ENCODE measurements at regions not wholly inside any gene's neighbourhood (a gene's known extent, or its start where the extent isn't known, plus 50 kb on each side); places are given as distances from the start of the nearest gene placed in this dataset.

DNA sequence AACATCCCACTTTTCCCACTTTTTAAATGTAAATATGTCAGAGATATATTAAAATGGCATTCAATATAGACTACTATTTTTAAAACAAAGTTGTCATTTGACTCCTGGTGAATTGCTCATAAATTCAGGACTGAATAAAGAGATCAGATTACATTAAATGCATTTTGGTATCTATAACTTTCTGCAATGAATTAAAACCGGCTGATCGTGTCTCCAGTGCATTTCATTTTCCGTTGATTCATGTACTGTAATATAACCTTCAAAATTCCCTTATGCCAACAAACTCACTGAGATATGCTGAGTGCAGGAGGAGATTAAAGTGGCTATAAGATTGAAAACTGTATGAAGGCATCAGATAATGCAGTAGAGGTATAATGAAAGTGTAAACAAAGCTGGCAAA lies 361.1 kb upstream of the CDIN1 start:
- peaks cover 4% of the 10 kb centered on the region; the same call in 1 of the 3 replicates for H3K9me3 ChIP-seq
- FAIRE-seq: no peak
- no peaks in the 10 kb centered on the region for H3K4me1 ChIP-seq
- ATAC-seq: no peak
- H3K27ac ChIP-seq: no peak overlapping the region
- ChIA-PET CTCF (no interaction called here), POLR2A (no interaction called here)
- DNase-seq (ENCODE audit: low read depth in 1 of 2, low spot score in 1 of 2): no peak
- H3K4me2 ChIP-seq: no peak overlapping the region
- TF ChIP-seq CHD2 (IDR thresholded peaks at IDR 0.05; ENCODE audit: low read length, partially characterized antibody): no peak
- no peak for TF ChIP-seq SREBF2 (IDR thresholded peaks at IDR 0.05)
- TF ChIP-seq, protein P1, sequence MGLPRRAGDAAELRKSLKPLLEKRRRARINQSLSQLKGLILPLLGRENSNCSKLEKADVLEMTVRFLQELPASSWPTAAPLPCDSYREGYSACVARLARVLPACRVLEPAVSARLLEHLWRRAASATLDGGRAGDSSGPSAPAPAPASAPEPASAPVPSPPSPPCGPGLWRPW (IDR thresholded peaks at IDR 0.05): no peak
- TF ChIP-seq, protein P2, sequence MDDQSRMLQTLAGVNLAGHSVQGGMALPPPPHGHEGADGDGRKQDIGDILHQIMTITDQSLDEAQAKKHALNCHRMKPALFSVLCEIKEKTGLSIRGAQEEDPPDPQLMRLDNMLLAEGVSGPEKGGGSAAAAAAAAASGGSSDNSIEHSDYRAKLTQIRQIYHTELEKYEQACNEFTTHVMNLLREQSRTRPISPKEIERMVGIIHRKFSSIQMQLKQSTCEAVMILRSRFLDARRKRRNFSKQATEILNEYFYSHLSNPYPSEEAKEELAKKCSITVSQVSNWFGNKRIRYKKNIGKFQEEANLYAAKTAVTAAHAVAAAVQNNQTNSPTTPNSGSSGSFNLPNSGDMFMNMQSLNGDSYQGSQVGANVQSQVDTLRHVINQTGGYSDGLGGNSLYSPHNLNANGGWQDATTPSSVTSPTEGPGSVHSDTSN (IDR thresholded peaks at IDR 0.05): no peak
- no peak for TF ChIP-seq BHLHE40 (IDR thresholded peaks at IDR 0.05; ENCODE audit: low read depth, low read length)
- no peak for TF ChIP-seq ZC3H11A (IDR thresholded peaks at IDR 0.05)
- H3K4me3 ChIP-seq: no peak overlapping the region
- WGBS (ENCODE audit: missing lambda C conversion rate): 97% methylated on average over 3 of the region's 3 CpGs

DNA sequence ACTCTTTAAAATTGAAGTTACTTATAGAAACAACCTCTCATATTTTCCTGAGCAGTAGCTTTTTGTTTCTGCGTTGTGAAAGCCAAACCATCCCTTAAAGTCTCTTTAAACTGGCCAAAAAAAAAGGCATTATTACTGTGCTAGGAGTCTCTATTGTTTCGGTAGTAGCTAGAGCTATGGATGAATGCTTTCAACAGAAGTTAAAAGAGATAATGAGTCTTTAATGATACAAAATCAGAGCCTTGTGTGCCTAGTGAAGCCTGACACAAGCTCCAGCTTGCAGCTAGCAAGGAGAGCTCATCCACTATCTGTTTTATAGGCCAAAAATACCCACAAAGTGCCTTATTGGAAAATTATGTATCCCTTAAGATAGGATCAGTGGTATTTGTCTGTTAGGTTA lies 360.4 kb upstream of the CDIN1 start:
- H3K27ac ChIP-seq: no peak overlapping the region
- WGBS (ENCODE audit: missing lambda C conversion rate): 72% methylated on average over 2 of the region's 2 CpGs
- ATAC-seq (no peak), FAIRE-seq (no peak), DNase-seq (ENCODE audit: low read depth in 1 of 2, low spot score in 1 of 2) (no peak)
- ChIA-PET POLR2A (no interaction called here), CTCF (no interaction called here)
- H3K4me3 ChIP-seq: no peak overlapping the region
- TF ChIP-seq JUN (IDR thresholded peaks at IDR 0.05): no peak
- no peak for TF ChIP-seq EHF (CRISPR knock-in tag; IDR thresholded peaks at IDR 0.05)
- TF ChIP-seq ZC3H11A (IDR thresholded peaks at IDR 0.05): no peak
- TF ChIP-seq HOXB13 (CRISPR knock-in tag; IDR thresholded peaks at IDR 0.05; ENCODE audit: low read depth): no peak
- no peak for TF ChIP-seq TP53 (CRISPR knock-in tag; IDR thresholded peaks at IDR 0.05)
- TF ChIP-seq HOXA7 (CRISPR knock-in tag; IDR thresholded peaks at IDR 0.05): no peak
- TF ChIP-seq, protein P3, sequence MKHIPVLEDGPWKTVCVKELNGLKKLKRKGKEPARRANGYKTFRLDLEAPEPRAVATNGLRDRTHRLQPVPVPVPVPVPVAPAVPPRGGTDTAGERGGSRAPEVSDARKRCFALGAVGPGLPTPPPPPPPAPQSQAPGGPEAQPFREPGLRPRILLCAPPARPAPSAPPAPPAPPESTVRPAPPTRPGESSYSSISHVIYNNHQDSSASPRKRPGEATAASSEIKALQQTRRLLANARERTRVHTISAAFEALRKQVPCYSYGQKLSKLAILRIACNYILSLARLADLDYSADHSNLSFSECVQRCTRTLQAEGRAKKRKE (CRISPR knock-in tag; IDR thresholded peaks at IDR 0.05; ENCODE audit: low read depth): no peak
- no peak for TF ChIP-seq NR3C1 (IDR thresholded peaks at IDR 0.05)
- no peak overlapping the region for H3K4me2 ChIP-seq
- H3K9me3 ChIP-seq: peaks cover 4% of the 10 kb centered on the region; the same call in 1 of the 3 replicates
- H3K4me1 ChIP-seq: no peaks in the 10 kb centered on the region

DNA sequence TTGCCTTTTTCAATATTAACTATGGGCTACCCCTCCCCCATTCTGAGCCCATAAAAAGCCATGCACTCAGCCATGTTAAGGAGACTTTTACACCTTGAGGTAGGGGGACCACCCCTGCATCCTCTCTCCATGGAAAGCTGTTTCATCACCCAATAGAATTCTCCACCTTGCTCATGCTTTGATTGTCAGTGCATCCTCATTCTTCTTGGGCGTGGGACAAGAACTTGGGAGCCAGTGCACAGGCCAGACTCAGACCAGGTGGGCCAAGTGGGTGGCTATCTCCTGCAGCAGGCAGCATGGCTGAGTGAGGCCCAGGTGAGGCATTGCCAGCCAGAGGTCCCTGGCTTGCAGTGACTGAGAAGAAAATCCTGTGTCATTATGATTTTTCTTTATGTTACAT lies 357.4 kb upstream of the CDIN1 start:
- Histone ChIP-seq H3K4me2 (no peak overlapping the region), H3K27ac (no peak overlapping the region), H3K4me1 (no peaks in the 10 kb centered on the region), H3K9me3 (peaks cover 4% of the 10 kb centered on the region; the same call in 1 of the 3 replicates), H3K4me3 (no peak overlapping the region)
- TF ChIP-seq ZC3H11A (IDR thresholded peaks at IDR 0.05) (no peak), MYC (IDR thresholded peaks at IDR 0.05; ENCODE audit: borderline replicate concordance, low read length) (no peak), RAD21 (conservative IDR thresholded peaks at IDR 0.05 in 1 of 2, IDR thresholded peaks at IDR 0.05 in 1 of 2) (no peak), HOXB13 (CRISPR knock-in tag; IDR thresholded peaks at IDR 0.05; ENCODE audit: low read depth) (no peak), EHF (CRISPR knock-in tag; IDR thresholded peaks at IDR 0.05) (no peak), KDM1A (IDR thresholded peaks at IDR 0.05; ENCODE audit: low read depth) (no peak), NFE2L2 (conservative IDR thresholded peaks at IDR 0.05; ENCODE audit: low read length) (no peak), CBX8 (IDR thresholded peaks at IDR 0.05) (no peak), FOSL2 (IDR thresholded peaks at IDR 0.05) (no peak), FOSL2 (CRISPR knock-in tag; IDR thresholded peaks at IDR 0.05) (no peak)
- CTCF ChIA-PET: no interaction called here
- FAIRE-seq (no peak), ATAC-seq (no peak), DNase-seq (ENCODE audit: low read depth in 1 of 2, low spot score in 1 of 2) (no peak)
- POLR2A ChIA-PET: no interaction called here
- 40% methylated on average over 1 of the region's 1 CpG for WGBS (ENCODE audit: missing lambda C conversion rate)

DNA sequence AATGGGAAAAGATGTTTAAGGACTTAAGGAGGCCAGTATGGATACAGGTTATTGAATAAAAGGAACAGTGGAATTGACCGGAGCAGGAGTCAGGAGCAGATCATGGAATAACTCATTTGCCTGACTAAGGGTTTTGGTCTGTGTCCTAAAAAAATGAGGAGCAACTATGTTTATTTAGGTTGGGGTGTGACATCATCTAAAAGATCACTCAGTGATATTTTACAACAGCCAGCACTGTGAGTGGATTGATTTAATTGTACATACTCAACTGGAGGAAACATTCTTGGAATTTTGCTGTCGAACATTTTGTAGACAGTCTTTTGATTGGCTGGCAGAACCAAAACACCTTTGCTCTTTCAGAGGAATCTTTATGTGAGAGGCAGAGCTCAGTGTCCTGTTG lies 348.6 kb upstream of the CDIN1 start:
- ChIA-PET CTCF (no interaction called here), POLR2A (interaction anchor here (0.6 kb wide), 1 partner anchor 24 kb away, joined by 3 read pairs; no protein-coding TSS in a partner anchor)
- TF ChIP-seq EP300 (IDR thresholded peaks at IDR 0.05): no peak
- TF ChIP-seq BHLHE40 (IDR thresholded peaks at IDR 0.05; ENCODE audit: low read depth, low read length): no peak
- TF ChIP-seq CBX8 (IDR thresholded peaks at IDR 0.05): no peak
- TF ChIP-seq JUN (IDR thresholded peaks at IDR 0.05): no peak
- TF ChIP-seq, protein P4, sequence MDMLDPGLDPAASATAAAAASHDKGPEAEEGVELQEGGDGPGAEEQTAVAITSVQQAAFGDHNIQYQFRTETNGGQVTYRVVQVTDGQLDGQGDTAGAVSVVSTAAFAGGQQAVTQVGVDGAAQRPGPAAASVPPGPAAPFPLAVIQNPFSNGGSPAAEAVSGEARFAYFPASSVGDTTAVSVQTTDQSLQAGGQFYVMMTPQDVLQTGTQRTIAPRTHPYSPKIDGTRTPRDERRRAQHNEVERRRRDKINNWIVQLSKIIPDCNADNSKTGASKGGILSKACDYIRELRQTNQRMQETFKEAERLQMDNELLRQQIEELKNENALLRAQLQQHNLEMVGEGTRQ (IDR thresholded peaks at IDR 0.05): no peak
- TF ChIP-seq, protein P5, sequence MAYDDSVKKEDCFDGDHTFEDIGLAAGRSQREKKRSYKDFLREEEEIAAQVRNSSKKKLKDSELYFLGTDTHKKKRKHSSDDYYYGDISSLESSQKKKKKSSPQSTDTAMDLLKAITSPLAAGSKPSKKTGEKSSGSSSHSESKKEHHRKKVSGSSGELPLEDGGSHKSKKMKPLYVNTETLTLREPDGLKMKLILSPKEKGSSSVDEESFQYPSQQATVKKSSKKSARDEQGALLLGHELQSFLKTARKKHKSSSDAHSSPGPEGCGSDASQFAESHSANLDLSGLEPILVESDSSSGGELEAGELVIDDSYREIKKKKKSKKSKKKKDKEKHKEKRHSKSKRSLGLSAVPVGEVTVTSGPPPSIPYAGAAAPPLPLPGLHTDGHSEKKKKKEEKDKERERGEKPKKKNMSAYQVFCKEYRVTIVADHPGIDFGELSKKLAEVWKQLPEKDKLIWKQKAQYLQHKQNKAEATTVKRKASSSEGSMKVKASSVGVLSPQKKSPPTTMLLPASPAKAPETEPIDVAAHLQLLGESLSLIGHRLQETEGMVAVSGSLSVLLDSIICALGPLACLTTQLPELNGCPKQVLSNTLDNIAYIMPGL (CRISPR knock-in tag; IDR thresholded peaks at IDR 0.05; ENCODE audit: borderline replicate concordance): no peak
- no peak for TF ChIP-seq KDM5A (IDR thresholded peaks at IDR 0.05)
- TF ChIP-seq, protein P1 (IDR thresholded peaks at IDR 0.05): no peak
- H3K27ac ChIP-seq: no peak overlapping the region
- no peak for DNase-seq (ENCODE audit: low read depth in 1 of 2, low spot score in 1 of 2)
- no peak for FAIRE-seq
- no peaks in the 10 kb centered on the region for H3K4me1 ChIP-seq
- no peak for ATAC-seq
- WGBS (ENCODE audit: missing lambda C conversion rate): 90% methylated on average over 2 of the region's 2 CpGs
- H3K4me2 ChIP-seq: no peak overlapping the region
- no peak overlapping the region for H3K4me3 ChIP-seq
- H3K9me3 ChIP-seq: no peaks in the 10 kb centered on the region
